OCI-LY7 (cell line): ENCODE measurements at regions not wholly inside any gene's neighbourhood (a gene's known extent, or its start where the extent isn't known, plus 50 kb on each side); places are given as distances from the start of the nearest gene placed in this dataset.

Experiments used
- BruUV-seq: library from RNA; stranded (reverse); fragments of 400-500 nt; replicated peaks from 2 replicates; lab custom pipeline; 2021; lab: Mats Ljungman, UMichigan
- CTCF ChIA-PET: fragments of 300-600 bp; sonication (Branson Sonifier 250); formaldehyde crosslinking; loops from one replicate; lab custom pipeline; 2022; ENCODE audit warnings: antibody characterized with exemption; ENCODE audit not compliant: unreplicated experiment; lab: Charles Lee
- POLR2A ChIA-PET: fragments of 300-600 bp; sonication (Branson Sonifier 250); formaldehyde crosslinking; loops from one replicate; lab custom pipeline; 2022; ENCODE audit warnings: antibody characterized with exemption; lab: Charles Lee
- DNase-seq: peaks from one replicate; pipeline ENCODE4 v3.0.0-alpha.2; 2015; ENCODE audit warnings: low spot score
- H2AFZ ChIP-seq: fragments of 200-600 bp; sonication (generic), shearing (Covaris generic); 2 replicates; pipeline ENCODE4 v1.6.1; 2014; ENCODE audit warnings: mild to moderate bottlenecking, antibody characterized with exemption, low read length, moderate library complexity
- H3K27ac ChIP-seq: fragments of 200-600 bp; sonication (generic); 2 replicates; pipeline ENCODE4 v1.5.1; 2014; ENCODE audit warnings: mixed run types, low read depth, mild to moderate bottlenecking, moderate library complexity, low read length, inconsistent platforms; ENCODE audit not compliant: poor library complexity, severe bottlenecking
- H3K36me3 ChIP-seq: fragments of 200-600 bp; sonication (generic); 2 replicates; pipeline ENCODE4 v1.6.1; 2014; ENCODE audit warnings: mild to moderate bottlenecking, antibody characterized with exemption, low read length, moderate library complexity, mixed read lengths; ENCODE audit not compliant: insufficient read depth
- H3K4me1 ChIP-seq: fragments of 200-600 bp; sonication (generic); 2 replicates; pipeline ENCODE4 v1.5.1; 2014; ENCODE audit warnings: mild to moderate bottlenecking, low read length; ENCODE audit not compliant: insufficient read depth, poor library complexity, severe bottlenecking
- H3K4me2 ChIP-seq: fragments of 200-600 bp; sonication (generic); 2 replicates; pipeline ENCODE4 v1.6.1; 2014; ENCODE audit warnings: mild to moderate bottlenecking, low read length
- H3K4me3 ChIP-seq: fragments of 200-600 bp; sonication (generic); 2 replicates; pipeline ENCODE4 v1.5.1; 2014; ENCODE audit warnings: mild to moderate bottlenecking, low read depth, low read length; ENCODE audit not compliant: poor library complexity, severe bottlenecking
- H3K79me2 ChIP-seq: fragments of 200-600 bp; sonication (generic); 2 replicates; pipeline ENCODE4 v1.6.1; 2016; ENCODE audit warnings: low read depth, mild to moderate bottlenecking, low read length, moderate library complexity, mixed read lengths; ENCODE audit not compliant: insufficient read depth
- H3K9me2 ChIP-seq: fragments of 200-600 bp; sonication (generic); 2 replicates; pipeline ENCODE4 v1.6.1; 2016; ENCODE audit warnings: mild to moderate bottlenecking, low read length, mixed read lengths; ENCODE audit not compliant: insufficient read depth
- H3K9me3 ChIP-seq: fragments of 200-600 bp; sonication (generic); 2 replicates; pipeline ENCODE4 v1.6.1; 2014; ENCODE audit warnings: mild to moderate bottlenecking, mixed run types, low read length, mixed read lengths
- H4K20me1 ChIP-seq: fragments of 200-600 bp; sonication (generic); 2 replicates; pipeline ENCODE4 v1.6.1; 2014; ENCODE audit warnings: mild to moderate bottlenecking, antibody characterized with exemption, low read length, moderate library complexity, mixed read lengths; ENCODE audit not compliant: insufficient read depth
- CTCF ChIP-seq: fragments of 200-600 bp; sonication (generic); conservative IDR thresholded peaks from 2 replicates; pipeline ENCODE4 v1.5.1; 2014; ENCODE audit warnings: mild to moderate bottlenecking, antibody characterized with exemption, low read length, moderate library complexity, mixed read lengths
- EZH2phosphoT487 ChIP-seq: fragments of 200-600 bp; sonication (generic); IDR thresholded peaks from 2 replicates; pipeline ENCODE4 v1.6.1; 2018; ENCODE audit warnings: low read depth, borderline replicate concordance, mild to moderate bottlenecking, mixed run types, antibody characterized with exemption, low read length, moderate library complexity, mixed read lengths
- intact Hi-C: fragments of 100-400 bp; cut with micrococcal nuclease; formaldehyde crosslinking; loops from one replicate; pipeline ENCODE4 v1.10.0; 2022; ENCODE audit not compliant: unreplicated experiment

GRCh38 chr1:165052936-165053335 is 303.6 kb downstream of the LMX1A start:
- no peak for TF ChIP-seq EZH2phosphoT487
- TF ChIP-seq CTCF = no peak
- intact Hi-C loops = no loop called here
- no peak overlapping the region for H3K27ac ChIP-seq
- H3K4me3 ChIP-seq = no peak overlapping the region
- H3K4me1 ChIP-seq = no peaks in the 10 kb centered on the region
- no peak for DNase-seq
- H3K9me3 ChIP-seq = no peaks in the 10 kb centered on the region
- no peaks in the 10 kb centered on the region for H3K9me2 ChIP-seq
- no peak overlapping the region for H3K4me2 ChIP-seq
- BruUV-seq = no TSS peak
- H4K20me1 ChIP-seq = no peaks in the 10 kb centered on the region
- H3K36me3 ChIP-seq = no peaks in the 10 kb centered on the region
- no peaks in the 10 kb centered on the region for H3K79me2 ChIP-seq
- ChIA-PET POLR2A (interaction anchor here (0.7 kb wide), 1 partner anchor 18 kb away, joined by 3 read pairs; no protein-coding TSS in a partner anchor), CTCF (no interaction called here)
- no peak overlapping the region for H2AFZ ChIP-seq

GRCh38 chr1:165052431-165052830 is 304.1 kb downstream of the LMX1A start:
- no peaks in the 10 kb centered on the region for H3K79me2 ChIP-seq
- H3K9me2 ChIP-seq = no peaks in the 10 kb centered on the region
- H4K20me1 ChIP-seq = no peaks in the 10 kb centered on the region
- H3K9me3 ChIP-seq = no peaks in the 10 kb centered on the region
- POLR2A ChIA-PET = interaction anchor here (0.7 kb wide), 2 partner anchors 19 to 944 kb away, joined by 3 read pairs; no protein-coding TSS in a partner anchor
- H3K4me2 ChIP-seq = no peak overlapping the region
- CTCF ChIA-PET = no interaction called here
- intact Hi-C loops = no loop called here
- no peak overlapping the region for H3K27ac ChIP-seq
- no peak overlapping the region for H3K4me3 ChIP-seq
- H3K4me1 ChIP-seq = no peaks in the 10 kb centered on the region
- no peaks in the 10 kb centered on the region for H3K36me3 ChIP-seq
- no peak for TF ChIP-seq EZH2phosphoT487
- no peak for TF ChIP-seq CTCF
- no peak overlapping the region for H2AFZ ChIP-seq
- no TSS peak for BruUV-seq
- no peak for DNase-seq

GRCh38 chr1:165050246-165050645 is 306.3 kb downstream of the LMX1A start:
- ChIA-PET POLR2A (no interaction called here), CTCF (no interaction called here)
- no peaks in the 10 kb centered on the region for H4K20me1 ChIP-seq
- no peak for DNase-seq
- H3K9me2 ChIP-seq = no peaks in the 10 kb centered on the region
- no peak overlapping the region for H2AFZ ChIP-seq
- no TSS peak for BruUV-seq
- H3K9me3 ChIP-seq = no peaks in the 10 kb centered on the region
- no peak overlapping the region for H3K27ac ChIP-seq
- intact Hi-C loops = no loop called here
- H3K4me2 ChIP-seq = no peak overlapping the region
- no peak for TF ChIP-seq EZH2phosphoT487
- TF ChIP-seq CTCF = no peak
- no peaks in the 10 kb centered on the region for H3K79me2 ChIP-seq
- no peaks in the 10 kb centered on the region for H3K4me1 ChIP-seq
- H3K36me3 ChIP-seq = no peaks in the 10 kb centered on the region
- no peak overlapping the region for H3K4me3 ChIP-seq
